ENCODE measurements at regions not wholly inside any gene's neighbourhood (a gene's known extent, or its start where the extent isn't known, plus 50 kb on each side); places are given as distances from the start of the nearest gene placed in this dataset.

DNA sequence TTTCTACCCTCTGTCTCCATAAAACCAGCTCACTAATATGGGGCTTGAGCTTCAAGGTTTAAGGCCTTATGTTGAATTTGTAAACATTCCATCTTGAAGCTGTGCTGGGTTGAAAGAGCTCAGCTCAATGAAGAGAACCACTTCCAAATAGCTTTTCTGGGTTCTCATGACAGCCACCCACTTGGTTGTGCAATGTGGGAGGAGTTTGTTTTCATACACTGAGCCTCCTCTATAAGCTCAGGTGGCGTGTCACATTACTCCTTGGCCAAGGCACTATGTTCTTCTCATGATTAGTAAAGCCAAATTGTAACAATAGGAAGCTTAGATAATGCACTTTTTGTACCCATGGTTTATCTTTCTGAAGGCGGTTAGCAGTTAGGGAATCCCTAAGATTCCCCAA, 265.6 kb downstream of the PTEN start:
- Mint-ChIP-seq H3K27me3 (no peaks in the 10 kb centered on the region), H3K36me3 (peaks cover 0 to 5% (median 2%) of the 10 kb centered on the region in 3 donors), H3K9me3 (no peaks in the 10 kb centered on the region), H3K4me3 (no peak overlapping the region), H3K4me1 (no peaks in the 10 kb centered on the region), H3K27ac (no peak overlapping the region)
- ChIA-PET POLR2A (no interaction called here), CTCF (interaction anchor here (0.8 kb wide), 1 partner anchor 13 kb away, joined by 3 read pairs; no protein-coding TSS in a partner anchor)
- no peaks in the 10 kb centered on the region for H3K36me3 ChIP-seq (ENCODE audit: insufficient read depth, low read length)
- no peak overlapping the region for H3K4me3 ChIP-seq (ENCODE audit: low read length)
- no peaks in the 10 kb centered on the region for H3K27me3 ChIP-seq (ENCODE audit: insufficient read depth, low read length, poor library complexity, severe bottlenecking)
- H3K4me1 ChIP-seq (ENCODE audit: insufficient read depth, low read length) = no peaks in the 10 kb centered on the region
- DNase-seq = no peak
- H3K9me3 ChIP-seq (ENCODE audit: low read length) = no peaks in the 10 kb centered on the region
- H3K27ac ChIP-seq (ENCODE audit: low read depth, low read length) = no peak overlapping the region

DNA sequence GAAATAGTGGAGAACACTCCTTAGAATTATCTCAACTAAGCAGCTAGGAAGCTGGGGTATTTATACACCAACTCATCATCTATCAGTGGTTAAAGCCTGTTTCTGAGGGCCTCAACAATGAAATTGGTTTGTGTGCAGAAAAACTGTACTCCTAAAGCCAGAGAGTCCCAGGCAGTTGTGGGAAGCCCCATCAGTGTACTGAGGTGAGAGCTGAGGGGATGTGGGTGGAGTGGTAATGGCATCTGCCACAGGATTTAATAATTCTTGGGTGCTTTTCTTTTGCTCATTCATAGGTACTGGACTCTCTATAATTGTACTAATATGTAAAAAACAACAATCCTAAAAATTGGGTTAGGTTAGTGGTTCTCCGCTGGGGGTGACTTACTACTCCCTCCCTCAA, 267.5 kb downstream of the PTEN start:
- Mint-ChIP-seq H3K27me3 (no peaks in the 10 kb centered on the region), H3K4me1 (no peaks in the 10 kb centered on the region), H3K36me3 (peaks cover 0 to 1% (median 0%) of the 10 kb centered on the region in 3 donors), H3K4me3 (no peak overlapping the region), H3K27ac (peak overlapping the region in 1 of 8 donors; percentile 36), H3K9me3 (no peaks in the 10 kb centered on the region)
- no peak overlapping the region for H3K4me3 ChIP-seq (ENCODE audit: low read length)
- H3K9me3 ChIP-seq (ENCODE audit: low read length) = no peaks in the 10 kb centered on the region
- H3K27ac ChIP-seq (ENCODE audit: low read depth, low read length) = no peak overlapping the region
- no peaks in the 10 kb centered on the region for H3K36me3 ChIP-seq (ENCODE audit: insufficient read depth, low read length)
- no peaks in the 10 kb centered on the region for H3K27me3 ChIP-seq (ENCODE audit: insufficient read depth, low read length, poor library complexity, severe bottlenecking)
- no peak for DNase-seq
- no peaks in the 10 kb centered on the region for H3K4me1 ChIP-seq (ENCODE audit: insufficient read depth, low read length)
- POLR2A ChIA-PET = no interaction called here
- CTCF ChIA-PET = no interaction called here

DNA sequence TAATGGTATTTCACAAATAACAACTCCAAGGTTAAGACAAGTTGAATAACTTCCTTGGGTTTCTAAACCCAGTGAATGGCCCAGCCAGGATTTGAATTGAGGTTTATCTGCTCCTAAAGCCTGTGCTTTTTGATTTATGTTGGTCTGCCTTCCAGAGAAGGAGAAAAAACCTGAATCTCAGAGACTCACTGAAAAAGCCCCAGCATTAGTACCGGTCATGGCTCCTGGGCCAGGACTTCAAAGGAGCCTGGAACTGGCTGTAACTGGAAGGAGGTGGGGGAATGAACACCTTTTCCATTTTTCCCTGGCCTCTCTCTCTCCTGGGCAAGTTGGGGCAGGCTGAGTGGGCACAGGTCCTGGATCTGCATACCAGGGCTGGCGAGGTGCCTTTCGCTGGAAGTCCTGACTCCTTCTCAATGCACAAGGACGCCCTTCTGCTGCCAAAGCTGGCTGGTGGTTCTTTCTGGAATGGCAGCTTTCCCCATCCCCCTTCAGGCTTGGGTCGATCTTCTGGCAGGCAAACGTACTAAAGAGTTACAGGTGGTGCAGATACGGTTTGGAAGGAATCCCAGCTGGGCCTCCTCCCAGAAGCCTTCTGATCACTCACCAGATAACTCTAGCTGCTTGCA, 268.2 kb downstream of the PTEN start:
- Histone ChIP-seq H3K27me3 (ENCODE audit: insufficient read depth, low read length, poor library complexity, severe bottlenecking) (no peaks in the 10 kb centered on the region), H3K9me3 (ENCODE audit: low read length) (no peaks in the 10 kb centered on the region), H3K36me3 (ENCODE audit: insufficient read depth, low read length) (no peaks in the 10 kb centered on the region), H3K4me3 (ENCODE audit: low read length) (no peak overlapping the region), H3K27ac (ENCODE audit: low read depth, low read length) (no peak overlapping the region), H3K4me1 (ENCODE audit: insufficient read depth, low read length) (no peaks in the 10 kb centered on the region)
- no peaks in the 10 kb centered on the region for H3K36me3 Mint-ChIP-seq
- DNase-seq = no peak
- H3K9me3 Mint-ChIP-seq = no peaks in the 10 kb centered on the region
- no peaks in the 10 kb centered on the region for H3K4me1 Mint-ChIP-seq
- ChIA-PET CTCF (no interaction called here), POLR2A (no interaction called here)
- H3K4me3 Mint-ChIP-seq = no peak overlapping the region
- no peaks in the 10 kb centered on the region for H3K27me3 Mint-ChIP-seq
- no peak overlapping the region for H3K27ac Mint-ChIP-seq

GRCh38 chr10:88136712-88137111, 273.3 kb downstream of the PTEN start:
- ChIA-PET CTCF (no interaction called here), POLR2A (no interaction called here)
- Histone ChIP-seq H3K9me3 (ENCODE audit: low read length) (no peaks in the 10 kb centered on the region), H3K27me3 (ENCODE audit: insufficient read depth, low read length, poor library complexity, severe bottlenecking) (no peaks in the 10 kb centered on the region), H3K4me3 (ENCODE audit: low read length) (no peak overlapping the region), H3K36me3 (ENCODE audit: insufficient read depth, low read length) (no peaks in the 10 kb centered on the region), H3K27ac (ENCODE audit: low read depth, low read length) (no peak overlapping the region), H3K4me1 (ENCODE audit: insufficient read depth, low read length) (no peaks in the 10 kb centered on the region)
- DNase-seq = no peak
- Mint-ChIP-seq H3K27ac (no peak overlapping the region), H3K27me3 (no peaks in the 10 kb centered on the region), H3K9me3 (no peaks in the 10 kb centered on the region), H3K36me3 (no peaks in the 10 kb centered on the region), H3K4me3 (no peak overlapping the region), H3K4me1 (peaks cover 2 to 5% (median 4%) of the 10 kb centered on the region in 3 donors)

GRCh38 chr10:88138319-88138848, 275.0 kb downstream of the PTEN start:
- Histone ChIP-seq H3K4me1 (ENCODE audit: insufficient read depth, low read length) (no peaks in the 10 kb centered on the region), H3K9me3 (ENCODE audit: low read length) (no peaks in the 10 kb centered on the region), H3K27ac (ENCODE audit: low read depth, low read length) (no peak overlapping the region), H3K27me3 (ENCODE audit: insufficient read depth, low read length, poor library complexity, severe bottlenecking) (no peaks in the 10 kb centered on the region), H3K4me3 (ENCODE audit: low read length) (no peak overlapping the region), H3K36me3 (ENCODE audit: insufficient read depth, low read length) (no peaks in the 10 kb centered on the region)
- H3K27ac Mint-ChIP-seq = no peak overlapping the region
- H3K9me3 Mint-ChIP-seq = no peaks in the 10 kb centered on the region
- H3K4me3 Mint-ChIP-seq = no peak overlapping the region
- H3K36me3 Mint-ChIP-seq = no peaks in the 10 kb centered on the region
- ChIA-PET CTCF (no interaction called here), POLR2A (no interaction called here)
- DNase-seq = no peak
- no peaks in the 10 kb centered on the region for H3K27me3 Mint-ChIP-seq
- H3K4me1 Mint-ChIP-seq = peaks cover 2 to 5% (median 4%) of the 10 kb centered on the region in 3 donors

- H3K4me1 ChIP-seq (ENCODE audit: insufficient read depth, low read length) = peaks cover under 1% of the 10 kb centered on the region
- CTCF ChIA-PET = no interaction called here
- H3K9me3 ChIP-seq (ENCODE audit: low read length) = no peaks in the 10 kb centered on the region
- POLR2A ChIA-PET = no interaction called here
- no peaks in the 10 kb centered on the region for H3K36me3 ChIP-seq (ENCODE audit: insufficient read depth, low read length)
- no peak for DNase-seq
- no peaks in the 10 kb centered on the region for H3K27me3 ChIP-seq (ENCODE audit: insufficient read depth, low read length, poor library complexity, severe bottlenecking)
- Mint-ChIP-seq H3K27ac (no peak overlapping the region), H3K27me3 (peaks cover 0 to 1% of the 10 kb centered on the region in 2 donors), H3K4me1 (peaks cover 0 to under 1% (median under 1%) of the 10 kb centered on the region in 3 donors), H3K36me3 (no peaks in the 10 kb centered on the region), H3K4me3 (no peak overlapping the region), H3K9me3 (no peaks in the 10 kb centered on the region)
- H3K4me3 ChIP-seq (ENCODE audit: low read length) = no peak overlapping the region
- no peak overlapping the region for H3K27ac ChIP-seq (ENCODE audit: low read depth, low read length)
These were observed 283.8 kb downstream of the PTEN start for GRCh38 chr10:88147000-88147798.

GRCh38 chr10:88149906-88150305, 286.5 kb downstream of the PTEN start:
- Mint-ChIP-seq H3K4me3 (no peak overlapping the region), H3K27ac (no peak overlapping the region), H3K9me3 (no peaks in the 10 kb centered on the region), H3K4me1 (peaks cover 6 to 13% (median 10%) of the 10 kb centered on the region in 3 donors), H3K27me3 (peaks cover 0 to 1% of the 10 kb centered on the region in 2 donors), H3K36me3 (peaks cover 0 to 3% (median 0%) of the 10 kb centered on the region in 3 donors)
- H3K4me1 ChIP-seq (ENCODE audit: insufficient read depth, low read length) = peaks cover 9% of the 10 kb centered on the region
- no peak overlapping the region for H3K27ac ChIP-seq (ENCODE audit: low read depth, low read length)
- ChIA-PET POLR2A (no interaction called here), CTCF (no interaction called here)
- H3K4me3 ChIP-seq (ENCODE audit: low read length) = no peak overlapping the region
- H3K9me3 ChIP-seq (ENCODE audit: low read length) = no peaks in the 10 kb centered on the region
- no peaks in the 10 kb centered on the region for H3K27me3 ChIP-seq (ENCODE audit: insufficient read depth, low read length, poor library complexity, severe bottlenecking)
- H3K36me3 ChIP-seq (ENCODE audit: insufficient read depth, low read length) = no peaks in the 10 kb centered on the region
- DNase-seq = no peak

DNA sequence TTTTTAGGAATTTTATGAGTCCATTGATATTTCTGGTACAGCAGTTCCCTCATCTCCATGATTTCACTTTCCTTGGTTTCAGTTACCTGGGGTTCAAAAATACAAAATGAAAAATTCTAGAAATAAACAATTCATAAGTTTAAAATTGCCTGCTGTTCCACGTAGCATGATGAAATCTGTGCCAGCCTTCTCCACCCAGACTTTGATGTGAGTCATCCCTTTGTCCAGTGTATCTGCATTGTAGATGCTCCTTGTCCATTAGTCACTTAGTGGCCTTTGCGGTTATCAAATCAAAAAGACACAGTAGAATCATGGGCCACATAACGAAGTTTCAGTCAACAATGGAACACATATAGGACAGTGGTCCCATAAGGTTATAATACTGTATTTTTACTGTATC, 286.9 kb downstream of the PTEN start:
- peaks cover 0 to 1% of the 10 kb centered on the region in 2 donors for H3K27me3 Mint-ChIP-seq
- no peak overlapping the region for H3K4me3 Mint-ChIP-seq
- Histone ChIP-seq H3K4me1 (ENCODE audit: insufficient read depth, low read length) (peaks cover 9% of the 10 kb centered on the region), H3K4me3 (ENCODE audit: low read length) (no peak overlapping the region), H3K36me3 (ENCODE audit: insufficient read depth, low read length) (no peaks in the 10 kb centered on the region), H3K27me3 (ENCODE audit: insufficient read depth, low read length, poor library complexity, severe bottlenecking) (no peaks in the 10 kb centered on the region), H3K9me3 (ENCODE audit: low read length) (no peaks in the 10 kb centered on the region), H3K27ac (ENCODE audit: low read depth, low read length) (no peak overlapping the region)
- H3K27ac Mint-ChIP-seq = no peak overlapping the region
- H3K4me1 Mint-ChIP-seq = peaks cover 6 to 13% (median 10%) of the 10 kb centered on the region in 3 donors
- peaks cover 0 to 3% (median 0%) of the 10 kb centered on the region in 3 donors for H3K36me3 Mint-ChIP-seq
- no peak for DNase-seq
- POLR2A ChIA-PET = no interaction called here
- CTCF ChIA-PET = no interaction called here
- H3K9me3 Mint-ChIP-seq = no peaks in the 10 kb centered on the region

Measured in CD8-positive, alpha-beta memory T cell (primary cell).